ENCODE measurements at regions not wholly inside any gene's neighbourhood (a gene's known extent, or its start where the extent isn't known, plus 50 kb on each side); places are given as distances from the start of the nearest gene placed in this dataset.

DNA sequence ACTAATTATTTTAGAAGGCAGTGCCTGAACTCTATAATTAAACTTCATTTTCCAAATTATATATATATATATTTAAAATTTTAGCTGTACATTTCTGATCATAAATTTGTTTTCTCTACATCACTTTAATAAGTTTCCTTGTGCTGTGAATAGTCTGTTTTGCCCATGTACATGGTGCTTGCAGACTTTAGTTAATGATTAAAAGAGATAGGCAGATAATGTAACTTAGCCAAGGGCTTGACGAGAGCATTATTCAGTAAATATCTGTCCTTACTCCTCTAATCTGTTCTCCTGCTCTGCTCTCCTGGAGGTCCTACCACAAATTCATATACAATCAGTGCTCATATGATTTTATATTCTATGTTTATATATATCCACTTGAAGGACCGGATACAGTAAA lies 595.2 kb upstream of the KIF2B start:
- in situ Hi-C loops (cut with HindIII; ENCODE audit: low pct_unique_long_range_greater_than_20kb, low sequenced_read_pairs) (no loop called here), intact Hi-C loops (cut with micrococcal nuclease; ENCODE audit: unreplicated experiment) (no loop called here)
- BruUV-seq (replicated peaks) = no TSS peak
- H3K27me3 ChIP-seq (ENCODE audit: control insufficient read depth, insufficient read depth, low read length) = no peaks in the 10 kb centered on the region
- H3K27ac ChIP-seq (ENCODE audit: low read length) = no peak overlapping the region
- no peaks in the 10 kb centered on the region for H3K4me1 ChIP-seq (ENCODE audit: control insufficient read depth, insufficient read depth, low read length)
- TF ChIP-seq, protein P1, sequence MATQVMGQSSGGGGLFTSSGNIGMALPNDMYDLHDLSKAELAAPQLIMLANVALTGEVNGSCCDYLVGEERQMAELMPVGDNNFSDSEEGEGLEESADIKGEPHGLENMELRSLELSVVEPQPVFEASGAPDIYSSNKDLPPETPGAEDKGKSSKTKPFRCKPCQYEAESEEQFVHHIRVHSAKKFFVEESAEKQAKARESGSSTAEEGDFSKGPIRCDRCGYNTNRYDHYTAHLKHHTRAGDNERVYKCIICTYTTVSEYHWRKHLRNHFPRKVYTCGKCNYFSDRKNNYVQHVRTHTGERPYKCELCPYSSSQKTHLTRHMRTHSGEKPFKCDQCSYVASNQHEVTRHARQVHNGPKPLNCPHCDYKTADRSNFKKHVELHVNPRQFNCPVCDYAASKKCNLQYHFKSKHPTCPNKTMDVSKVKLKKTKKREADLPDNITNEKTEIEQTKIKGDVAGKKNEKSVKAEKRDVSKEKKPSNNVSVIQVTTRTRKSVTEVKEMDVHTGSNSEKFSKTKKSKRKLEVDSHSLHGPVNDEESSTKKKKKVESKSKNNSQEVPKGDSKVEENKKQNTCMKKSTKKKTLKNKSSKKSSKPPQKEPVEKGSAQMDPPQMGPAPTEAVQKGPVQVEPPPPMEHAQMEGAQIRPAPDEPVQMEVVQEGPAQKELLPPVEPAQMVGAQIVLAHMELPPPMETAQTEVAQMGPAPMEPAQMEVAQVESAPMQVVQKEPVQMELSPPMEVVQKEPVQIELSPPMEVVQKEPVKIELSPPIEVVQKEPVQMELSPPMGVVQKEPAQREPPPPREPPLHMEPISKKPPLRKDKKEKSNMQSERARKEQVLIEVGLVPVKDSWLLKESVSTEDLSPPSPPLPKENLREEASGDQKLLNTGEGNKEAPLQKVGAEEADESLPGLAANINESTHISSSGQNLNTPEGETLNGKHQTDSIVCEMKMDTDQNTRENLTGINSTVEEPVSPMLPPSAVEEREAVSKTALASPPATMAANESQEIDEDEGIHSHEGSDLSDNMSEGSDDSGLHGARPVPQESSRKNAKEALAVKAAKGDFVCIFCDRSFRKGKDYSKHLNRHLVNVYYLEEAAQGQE (IDR thresholded peaks at IDR 0.05; ENCODE audit: insufficient read depth in 1 of 2, low read depth in 2 of 2, low read length in 1 of 2) = no peak
- POLR2A ChIA-PET = interaction anchor here (0.5 kb wide), 1 partner anchor 59 kb away, joined by 8 read pairs; no protein-coding TSS in a partner anchor
- CTCF ChIA-PET = no interaction called here
- no peak for ATAC-seq
- no peaks in the 10 kb centered on the region for H3K36me3 ChIP-seq (ENCODE audit: control insufficient read depth, insufficient read depth, low read length)
- no peak overlapping the region for H3K4me3 ChIP-seq (ENCODE audit: low read depth in 2 of 2, low read length in 2 of 2)
- H3K9me3 ChIP-seq (ENCODE audit: control insufficient read depth, insufficient read depth, low read depth, low read length) = no peaks in the 10 kb centered on the region
- DNase-seq (ENCODE audit: low read depth, low spot score) = no peak

DNA sequence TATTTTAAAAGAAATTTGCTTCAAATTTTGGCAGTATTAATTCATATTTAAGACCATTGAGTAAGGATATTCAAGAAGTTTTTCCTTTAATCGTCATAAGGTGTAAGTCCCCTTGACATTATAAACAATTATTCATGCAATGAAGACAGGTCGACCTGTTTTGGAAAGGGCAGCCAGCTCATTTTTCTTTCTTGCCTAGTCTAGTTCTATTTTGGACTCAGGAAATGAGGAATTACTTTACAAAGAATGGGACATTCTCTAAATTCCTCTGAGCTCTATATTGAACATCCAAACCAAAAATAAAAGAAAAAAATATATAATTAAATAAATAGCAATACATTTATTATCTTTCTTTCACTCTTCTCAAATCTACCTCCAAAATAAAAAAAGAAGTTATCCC lies 595.6 kb upstream of the KIF2B start:
- no peaks in the 10 kb centered on the region for H3K27me3 ChIP-seq (ENCODE audit: control insufficient read depth, insufficient read depth, low read length)
- POLR2A ChIA-PET = interaction anchor here (0.5 kb wide), 1 partner anchor 59 kb away, joined by 8 read pairs; no protein-coding TSS in a partner anchor
- DNase-seq (ENCODE audit: low read depth, low spot score) (no peak), ATAC-seq (no peak)
- intact Hi-C loops (cut with micrococcal nuclease; ENCODE audit: unreplicated experiment) = no loop called here
- H3K27ac ChIP-seq (ENCODE audit: low read length) = no peak overlapping the region
- H3K9me3 ChIP-seq (ENCODE audit: control insufficient read depth, insufficient read depth, low read depth, low read length) = no peaks in the 10 kb centered on the region
- in situ Hi-C loops (cut with HindIII; ENCODE audit: low pct_unique_long_range_greater_than_20kb, low sequenced_read_pairs) = no loop called here
- no peak overlapping the region for H3K4me3 ChIP-seq (ENCODE audit: low read depth in 2 of 2, low read length in 2 of 2)
- no peaks in the 10 kb centered on the region for H3K36me3 ChIP-seq (ENCODE audit: control insufficient read depth, insufficient read depth, low read length)
- CTCF ChIA-PET = no interaction called here
- BruUV-seq (replicated peaks) = no TSS peak
- no peaks in the 10 kb centered on the region for H3K4me1 ChIP-seq (ENCODE audit: control insufficient read depth, insufficient read depth, low read length)
- TF ChIP-seq SIN3A (IDR thresholded peaks at IDR 0.05; ENCODE audit: borderline replicate concordance, insufficient read depth, low read depth, low read length) = no peak
- no peak for TF ChIP-seq POLR2AphosphoS5 (IDR thresholded peaks at IDR 0.05; ENCODE audit: low read depth, low read length)
- TF ChIP-seq, protein P2, sequence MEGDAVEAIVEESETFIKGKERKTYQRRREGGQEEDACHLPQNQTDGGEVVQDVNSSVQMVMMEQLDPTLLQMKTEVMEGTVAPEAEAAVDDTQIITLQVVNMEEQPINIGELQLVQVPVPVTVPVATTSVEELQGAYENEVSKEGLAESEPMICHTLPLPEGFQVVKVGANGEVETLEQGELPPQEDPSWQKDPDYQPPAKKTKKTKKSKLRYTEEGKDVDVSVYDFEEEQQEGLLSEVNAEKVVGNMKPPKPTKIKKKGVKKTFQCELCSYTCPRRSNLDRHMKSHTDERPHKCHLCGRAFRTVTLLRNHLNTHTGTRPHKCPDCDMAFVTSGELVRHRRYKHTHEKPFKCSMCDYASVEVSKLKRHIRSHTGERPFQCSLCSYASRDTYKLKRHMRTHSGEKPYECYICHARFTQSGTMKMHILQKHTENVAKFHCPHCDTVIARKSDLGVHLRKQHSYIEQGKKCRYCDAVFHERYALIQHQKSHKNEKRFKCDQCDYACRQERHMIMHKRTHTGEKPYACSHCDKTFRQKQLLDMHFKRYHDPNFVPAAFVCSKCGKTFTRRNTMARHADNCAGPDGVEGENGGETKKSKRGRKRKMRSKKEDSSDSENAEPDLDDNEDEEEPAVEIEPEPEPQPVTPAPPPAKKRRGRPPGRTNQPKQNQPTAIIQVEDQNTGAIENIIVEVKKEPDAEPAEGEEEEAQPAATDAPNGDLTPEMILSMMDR (IDR thresholded peaks at IDR 0.05) = no peak
- TF ChIP-seq, protein P1 (IDR thresholded peaks at IDR 0.05; ENCODE audit: insufficient read depth in 1 of 2, low read depth in 2 of 2, low read length in 1 of 2) = no peak
- no peak for TF ChIP-seq TCF7L2 (IDR thresholded peaks at IDR 0.05; ENCODE audit: low read depth, low read length)

Data from Panc1 (cell line).